SK-N-SH (cell line): ENCODE measurements at regions not wholly inside any gene's neighbourhood (a gene's known extent, or its start where the extent isn't known, plus 50 kb on each side); places are given as distances from the start of the nearest gene placed in this dataset.

Experiments
- CTCF ChIP-seq: fragments of 200-600 bp; sonication (generic); IDR thresholded peaks from 2 replicates; pipeline ENCODE4 v1.6.1; 2017; ENCODE audit warnings: antibody characterized with exemption, mild to moderate bottlenecking, moderate library complexity
- EP300 ChIP-seq, 2 experiments: IDR thresholded peaks; 2 replicates each; pipeline versions ENCODE4 v1.4.0 to v1.6.1; 2012; ENCODE audit warnings: borderline replicate concordance in 1 of 2, low read depth in 1 of 2, low read length in 1 of 2
- PBX3 ChIP-seq: IDR thresholded peaks from 2 replicates; pipeline ENCODE4; 2012
- REST ChIP-seq: IDR thresholded peaks from 2 replicates; pipeline ENCODE4 v1.6.1; 2012; ENCODE audit warnings: mild to moderate bottlenecking, low read depth, low read length, moderate library complexity
- TCF12 ChIP-seq: IDR thresholded peaks from 2 replicates; pipeline ENCODE4 v1.4.0; 2012

DNA sequence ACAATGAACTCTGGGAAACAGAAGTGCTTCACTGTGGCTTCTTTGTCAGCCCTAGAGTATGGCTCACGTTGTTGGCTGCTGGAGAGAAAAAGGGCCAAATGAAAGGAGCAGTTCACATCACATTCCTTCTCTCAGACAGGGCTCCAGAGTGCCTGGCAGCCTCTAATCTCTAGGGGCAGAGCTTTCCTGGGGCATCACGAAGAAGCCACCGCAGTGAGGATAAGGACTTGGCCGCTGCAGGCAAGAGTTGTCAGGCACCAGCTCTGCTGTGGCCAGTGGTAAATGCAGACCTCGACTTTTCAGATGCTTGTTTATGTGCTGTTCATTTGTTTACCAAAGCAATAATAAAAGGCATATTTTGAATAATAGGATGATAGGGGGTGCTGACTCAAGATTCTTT, 227.2 kb downstream of the ICE1 start:
- no peak for TF ChIP-seq CTCF
- TF ChIP-seq EP300 (IDR thresholded peaks at IDR 0.05; ENCODE audit: borderline replicate concordance in 1 of 2, low read depth in 1 of 2, low read length in 1 of 2): no peak
- no peak for TF ChIP-seq TCF12
- no peak for TF ChIP-seq REST
- TF ChIP-seq PBX3: no peak
